Bronchial epithelial cell (primary cell): ENCODE measurements at regions not wholly inside any gene's neighbourhood (a gene's known extent, or its start where the extent isn't known, plus 50 kb on each side); places are given as distances from the start of the nearest gene placed in this dataset.
A peak's percentile ranks its signal among the peaks of the same experiment; 100 is the strongest.

Source experiments
- DNase-seq: peaks from one replicate; pipeline ENCODE4 v3.0.0-alpha.2; 2010; ENCODE audit warnings: low read depth
- FAIRE-seq: peaks from 2 replicates; lab custom pipeline; 2011; peaks lifted over from hg19 to GRCh38; lab: Jason Lieb, UNC
- H3K27me3 ChIP-seq: 2 replicates; pipeline ENCODE4 v1.5.1; 2011; ENCODE audit warnings: low read length; ENCODE audit not compliant: control insufficient read depth, insufficient read depth
- H3K36me3 ChIP-seq: 2 replicates; pipeline ENCODE4 v1.5.1; 2011; ENCODE audit warnings: low read length; ENCODE audit not compliant: control insufficient read depth, insufficient read depth
- H3K4me3 ChIP-seq: 2 replicates; pipeline ENCODE4 v1.5.1; 2011; ENCODE audit warnings: mild to moderate bottlenecking, low read depth, low read length, control low read depth
- CTCF ChIP-seq: IDR thresholded peaks from 2 replicates; pipeline ENCODE4 v1.5.1; 2011; ENCODE audit warnings: mild to moderate bottlenecking, moderate library complexity, low read length, control low read depth, inconsistent platforms; ENCODE audit not compliant: insufficient read depth, severe bottlenecking

- Histone ChIP-seq H3K27me3 (no peaks in the 10 kb centered on the region), H3K36me3 (no peaks in the 10 kb centered on the region), H3K4me3 (no peak overlapping the region)
- FAIRE-seq, result no peak
- no peak for DNase-seq
- no peak for TF ChIP-seq CTCF
Measured at GRCh38 chr13:59230484-59231264, 933.1 kb downstream of the DIAPH3 start.

GRCh38 chr13:59236309-59236919, 927.3 kb downstream of the DIAPH3 start:
- FAIRE-seq (peak; percentile 40), DNase-seq (no peak)
- Histone ChIP-seq H3K36me3 (no peaks in the 10 kb centered on the region), H3K27me3 (no peaks in the 10 kb centered on the region), H3K4me3 (no peak overlapping the region)
- no peak for TF ChIP-seq CTCF

- no peaks in the 10 kb centered on the region for H3K36me3 ChIP-seq
- no peak for FAIRE-seq
- TF ChIP-seq CTCF, result no peak
- H3K4me3 ChIP-seq, result no peak overlapping the region
- no peak for DNase-seq
- no peaks in the 10 kb centered on the region for H3K27me3 ChIP-seq
Measured at GRCh38 chr13:59236944-59237343, 926.8 kb downstream of the DIAPH3 start.

- FAIRE-seq, result no peak
Measured at GRCh38 chr13:59247171-59247570, 916.6 kb downstream of the DIAPH3 start.

GRCh38 chr13:59250336-59251189, 913.2 kb downstream of the DIAPH3 start:
- no peak for TF ChIP-seq CTCF
- no peaks in the 10 kb centered on the region for H3K36me3 ChIP-seq
- no peak overlapping the region for H3K4me3 ChIP-seq
- FAIRE-seq, result no peak
- no peaks in the 10 kb centered on the region for H3K27me3 ChIP-seq
- no peak for DNase-seq

More at GRCh38 chr13:59247171-59247570, 916.6 kb downstream of the DIAPH3 start:
- DNase-seq, result no peak
- H3K4me3 ChIP-seq, result no peak overlapping the region
- H3K36me3 ChIP-seq, result no peaks in the 10 kb centered on the region
- no peak for TF ChIP-seq CTCF
- no peaks in the 10 kb centered on the region for H3K27me3 ChIP-seq
